D721Med (cell line): ENCODE measurements at regions not wholly inside any gene's neighbourhood (a gene's known extent, or its start where the extent isn't known, plus 50 kb on each side); places are given as distances from the start of the nearest gene placed in this dataset.

Experiments used
- DNase-seq: peaks from one replicate; pipeline ENCODE4 v3.0.0; 2011; ENCODE audit warnings: low spot score; ENCODE audit not compliant: insufficient read length
- FAIRE-seq: peaks from 2 replicates; lab custom pipeline; 2011; peaks lifted over from hg19 to GRCh38; lab: Jason Lieb, UNC
- TF ChIP-seq, protein P1 (sequence below): IDR thresholded peaks from 2 replicates; pipeline ENCODE4 v1.5.1; 2012; ENCODE audit warnings: mild to moderate bottlenecking, control low read depth; ENCODE audit not compliant: insufficient read depth; ENCODE audit errors: missing control alignments

DNA sequence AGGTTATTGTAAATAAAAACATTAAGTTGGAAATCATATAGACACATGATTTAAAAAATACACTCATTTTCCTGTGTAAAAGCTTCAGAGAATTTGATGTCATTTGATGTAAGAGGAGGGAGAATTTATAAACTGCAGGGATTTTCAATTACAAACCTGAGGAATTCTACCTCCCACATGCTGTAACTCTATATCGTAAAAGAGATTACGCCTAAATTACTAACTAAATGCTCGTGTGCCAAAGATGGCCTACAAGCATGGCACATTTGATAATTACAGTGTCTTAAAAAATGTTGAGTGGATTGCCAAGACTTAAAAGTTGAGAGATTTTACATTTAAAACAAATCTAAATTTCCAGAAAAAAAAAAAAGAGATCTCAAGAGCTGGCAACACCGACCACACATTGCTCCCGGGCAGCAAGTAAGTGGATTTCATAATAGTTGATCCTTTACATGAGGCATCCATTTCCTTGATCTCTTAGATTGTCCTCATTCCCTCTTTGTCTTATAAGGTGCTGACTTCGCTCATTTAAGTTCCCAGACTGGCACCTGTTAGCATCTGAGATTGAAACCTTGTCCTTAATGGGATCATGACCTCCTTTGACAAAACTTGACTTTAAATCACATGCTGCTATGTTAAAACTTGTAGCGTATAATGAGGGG lies 840.3 kb upstream of the ZEB2 start:
- TF ChIP-seq, protein P1, sequence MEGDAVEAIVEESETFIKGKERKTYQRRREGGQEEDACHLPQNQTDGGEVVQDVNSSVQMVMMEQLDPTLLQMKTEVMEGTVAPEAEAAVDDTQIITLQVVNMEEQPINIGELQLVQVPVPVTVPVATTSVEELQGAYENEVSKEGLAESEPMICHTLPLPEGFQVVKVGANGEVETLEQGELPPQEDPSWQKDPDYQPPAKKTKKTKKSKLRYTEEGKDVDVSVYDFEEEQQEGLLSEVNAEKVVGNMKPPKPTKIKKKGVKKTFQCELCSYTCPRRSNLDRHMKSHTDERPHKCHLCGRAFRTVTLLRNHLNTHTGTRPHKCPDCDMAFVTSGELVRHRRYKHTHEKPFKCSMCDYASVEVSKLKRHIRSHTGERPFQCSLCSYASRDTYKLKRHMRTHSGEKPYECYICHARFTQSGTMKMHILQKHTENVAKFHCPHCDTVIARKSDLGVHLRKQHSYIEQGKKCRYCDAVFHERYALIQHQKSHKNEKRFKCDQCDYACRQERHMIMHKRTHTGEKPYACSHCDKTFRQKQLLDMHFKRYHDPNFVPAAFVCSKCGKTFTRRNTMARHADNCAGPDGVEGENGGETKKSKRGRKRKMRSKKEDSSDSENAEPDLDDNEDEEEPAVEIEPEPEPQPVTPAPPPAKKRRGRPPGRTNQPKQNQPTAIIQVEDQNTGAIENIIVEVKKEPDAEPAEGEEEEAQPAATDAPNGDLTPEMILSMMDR = no peak
- FAIRE-seq (no peak), DNase-seq (no peak)

DNA sequence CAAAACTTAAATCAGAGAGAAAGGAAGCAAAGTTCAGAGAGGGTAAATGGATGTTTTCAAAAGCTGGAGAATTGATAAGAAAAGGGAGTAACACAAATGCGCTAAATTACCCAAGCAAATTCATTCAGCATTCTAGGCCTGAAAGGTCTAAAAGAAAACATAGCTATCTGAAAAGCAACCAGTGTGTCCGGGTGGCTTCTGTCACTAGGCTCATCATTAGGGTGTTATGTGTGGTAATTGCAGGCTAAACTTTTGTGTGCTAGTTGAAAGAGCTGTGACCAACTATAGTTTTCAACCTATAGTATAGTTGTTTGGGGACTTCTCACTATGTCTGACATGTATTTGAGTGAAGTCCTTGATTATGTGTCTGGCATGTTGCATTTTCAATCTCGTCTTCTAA lies 839.6 kb upstream of the ZEB2 start:
- TF ChIP-seq, protein P1 = no peak
- FAIRE-seq (no peak), DNase-seq (no peak)

DNA sequence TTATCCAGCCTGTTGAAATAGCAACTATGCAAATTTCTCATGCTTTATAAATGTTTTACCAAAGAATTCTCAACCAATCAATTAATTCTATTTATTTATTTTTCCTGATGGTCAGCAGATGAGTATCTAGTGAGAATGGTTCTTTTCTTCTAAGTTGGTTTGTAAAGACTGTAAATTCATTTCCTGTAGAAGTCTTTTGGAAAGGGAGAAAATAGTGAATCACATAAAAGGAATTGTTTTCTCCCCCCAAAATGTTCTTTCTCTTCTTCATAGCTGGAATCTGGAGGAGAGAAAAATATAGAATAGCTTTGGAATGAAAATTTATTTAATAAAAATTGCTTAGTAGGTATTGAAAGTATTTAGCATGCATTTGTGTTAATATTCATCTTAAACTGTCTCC lies 836.1 kb upstream of the ZEB2 start:
- TF ChIP-seq, protein P1 = no peak
- FAIRE-seq (no peak), DNase-seq (no peak)

DNA sequence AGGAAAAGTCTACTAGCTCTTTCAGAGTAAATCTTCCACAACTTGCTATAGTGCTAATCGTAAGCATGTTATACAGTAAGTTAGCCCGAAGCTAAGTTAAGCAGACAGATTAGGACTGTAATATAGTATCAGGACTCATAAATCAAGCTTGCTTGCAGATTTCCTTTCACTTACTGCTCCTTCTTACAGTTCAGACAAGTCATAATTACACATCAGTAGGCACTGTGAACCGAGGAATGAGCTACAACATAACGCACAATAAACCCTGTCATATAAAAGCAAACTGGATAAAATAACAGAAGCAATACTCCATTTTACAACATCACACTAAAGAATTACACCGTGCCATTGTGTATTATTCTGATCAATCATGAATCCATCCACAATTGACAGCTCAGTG lies 832.6 kb upstream of the ZEB2 start:
- TF ChIP-seq, protein P1 = no peak
- FAIRE-seq (no peak), DNase-seq (no peak)

DNA sequence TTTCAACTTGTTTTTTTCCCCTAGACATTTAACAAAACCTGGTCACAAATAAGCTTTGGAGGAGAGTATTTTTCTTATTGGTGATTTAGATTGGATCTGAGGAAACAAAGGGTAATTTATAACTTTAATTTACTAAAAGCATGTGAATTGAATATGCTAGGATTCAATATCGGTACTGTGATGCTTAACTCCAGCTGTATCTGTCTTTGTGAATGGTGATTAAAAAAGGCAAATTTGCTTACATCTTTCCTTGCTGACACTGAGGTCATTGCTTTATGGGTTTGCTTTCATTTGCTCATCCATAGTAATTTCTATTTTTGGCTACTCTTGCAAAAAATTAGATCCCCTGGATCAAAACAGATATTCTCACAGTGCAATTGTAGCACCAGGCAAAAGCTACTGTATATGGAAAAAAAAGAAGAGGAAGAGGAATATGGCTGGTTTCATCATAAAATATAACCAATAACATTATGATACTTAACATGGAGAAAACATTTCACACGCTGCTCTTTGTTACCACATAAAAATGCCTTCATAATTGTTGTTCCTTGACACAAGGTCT lies 832.0 kb upstream of the ZEB2 start:
- FAIRE-seq = no peak
- TF ChIP-seq, protein P1 = no peak
- DNase-seq = no peak

DNA sequence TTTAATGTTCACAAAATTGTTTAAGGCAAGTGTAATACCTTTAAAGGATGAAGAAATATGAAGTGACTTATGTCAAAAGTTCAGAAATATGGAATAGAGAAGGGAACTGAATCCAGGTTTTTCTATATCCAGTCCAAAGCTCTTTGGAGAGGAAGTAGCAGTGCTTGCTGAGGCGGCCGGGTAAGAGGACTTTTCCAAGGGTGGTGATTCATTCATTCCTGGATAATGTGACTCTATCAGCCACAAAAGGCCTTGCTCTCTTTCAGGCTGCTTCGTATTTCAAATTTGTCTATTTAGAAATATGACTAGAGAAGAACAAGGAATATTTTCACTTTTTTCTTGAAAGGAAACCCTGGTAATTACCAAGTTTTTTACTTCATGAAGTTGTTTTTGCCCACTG lies 830.1 kb upstream of the ZEB2 start:
- TF ChIP-seq, protein P1 = no peak
- no peak for FAIRE-seq
- no peak for DNase-seq

DNA sequence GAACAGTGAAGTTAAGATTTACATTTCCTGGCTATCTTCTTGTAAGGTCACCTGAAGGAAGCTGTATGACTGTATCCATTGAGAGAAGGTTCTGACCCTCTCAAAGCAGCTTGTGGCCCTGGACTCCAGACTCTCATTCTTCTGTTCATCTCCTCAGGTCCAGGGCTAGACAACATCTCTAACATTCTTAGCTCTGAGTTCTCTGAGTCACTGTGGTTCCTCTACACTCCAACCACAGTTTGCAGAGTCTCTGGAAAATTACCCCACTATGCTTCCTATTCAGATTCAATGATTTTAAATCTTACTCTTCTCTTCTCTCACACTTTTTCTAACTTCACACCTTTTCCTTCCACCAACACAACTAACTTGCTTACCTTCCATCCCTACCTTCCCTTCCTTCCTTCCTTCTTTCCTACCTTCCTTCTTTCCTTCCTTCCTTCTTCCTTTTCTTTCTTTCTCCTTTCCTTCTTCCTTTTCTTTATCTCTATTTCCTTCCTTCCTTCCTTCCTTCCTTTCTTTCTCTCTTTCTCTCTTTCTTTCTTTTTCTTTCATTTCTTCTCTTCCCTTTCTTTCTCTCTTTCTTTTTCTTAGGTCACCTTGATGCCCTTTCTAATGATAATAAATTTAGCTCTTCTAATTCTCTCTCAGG lies 824.3 kb upstream of the ZEB2 start:
- TF ChIP-seq, protein P1 = no peak
- DNase-seq (no peak), FAIRE-seq (no peak)
